ENCODE measurements at regions not wholly inside any gene's neighbourhood (a gene's known extent, or its start where the extent isn't known, plus 50 kb on each side); places are given as distances from the start of the nearest gene placed in this dataset.

DNA sequence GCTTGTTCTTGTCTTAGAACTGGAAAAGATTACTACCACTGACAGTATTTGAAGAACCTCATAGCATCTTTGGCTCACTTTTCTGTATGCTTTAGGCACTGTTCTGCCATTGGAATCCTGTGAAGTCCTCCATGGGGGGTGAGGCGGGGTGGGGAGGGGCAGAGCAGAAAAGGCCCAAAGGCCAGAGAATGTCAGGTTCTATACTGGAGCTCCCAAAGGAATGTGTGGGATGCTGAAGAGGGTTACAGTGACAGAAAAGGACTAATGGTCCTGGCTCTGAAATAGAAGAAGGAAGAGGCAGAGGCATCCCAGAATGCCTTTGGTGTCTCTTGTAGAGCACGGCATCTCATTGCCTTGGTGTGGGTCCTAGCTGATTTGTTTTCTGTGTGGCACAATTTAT is 141.9 kb downstream of the HAUS1 start:
- H3K4me1 Mint-ChIP-seq: peaks cover 48% of the 10 kb centered on the region
- ChIA-PET CTCF (interaction anchor here (1.2 to 1.3 kb wide), 2 partner anchors 72 to 98 kb away, joined by 3 read pairs; a partner anchor contains a TSS), POLR2A (no interaction called here)
- ATAC-seq: peak; percentile 34; the same call in 1 of the 2 replicates
- H3K27me3 Mint-ChIP-seq (ENCODE audit: low read depth): no peaks in the 10 kb centered on the region
- H3K36me3 Mint-ChIP-seq: no peaks in the 10 kb centered on the region
- TF ChIP-seq, protein P1, sequence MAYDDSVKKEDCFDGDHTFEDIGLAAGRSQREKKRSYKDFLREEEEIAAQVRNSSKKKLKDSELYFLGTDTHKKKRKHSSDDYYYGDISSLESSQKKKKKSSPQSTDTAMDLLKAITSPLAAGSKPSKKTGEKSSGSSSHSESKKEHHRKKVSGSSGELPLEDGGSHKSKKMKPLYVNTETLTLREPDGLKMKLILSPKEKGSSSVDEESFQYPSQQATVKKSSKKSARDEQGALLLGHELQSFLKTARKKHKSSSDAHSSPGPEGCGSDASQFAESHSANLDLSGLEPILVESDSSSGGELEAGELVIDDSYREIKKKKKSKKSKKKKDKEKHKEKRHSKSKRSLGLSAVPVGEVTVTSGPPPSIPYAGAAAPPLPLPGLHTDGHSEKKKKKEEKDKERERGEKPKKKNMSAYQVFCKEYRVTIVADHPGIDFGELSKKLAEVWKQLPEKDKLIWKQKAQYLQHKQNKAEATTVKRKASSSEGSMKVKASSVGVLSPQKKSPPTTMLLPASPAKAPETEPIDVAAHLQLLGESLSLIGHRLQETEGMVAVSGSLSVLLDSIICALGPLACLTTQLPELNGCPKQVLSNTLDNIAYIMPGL (CRISPR knock-in tag; IDR thresholded peaks at IDR 0.05): no peak
- TF ChIP-seq EMX1 (CRISPR knock-in tag; IDR thresholded peaks at IDR 0.05): no peak
- no peak for DNase-seq (ENCODE audit: low spot score)
- no peak overlapping the region for H3K27ac Mint-ChIP-seq
- H3K4me3 Mint-ChIP-seq: no peak overlapping the region
- no peaks in the 10 kb centered on the region for H3K9me3 Mint-ChIP-seq

DNA sequence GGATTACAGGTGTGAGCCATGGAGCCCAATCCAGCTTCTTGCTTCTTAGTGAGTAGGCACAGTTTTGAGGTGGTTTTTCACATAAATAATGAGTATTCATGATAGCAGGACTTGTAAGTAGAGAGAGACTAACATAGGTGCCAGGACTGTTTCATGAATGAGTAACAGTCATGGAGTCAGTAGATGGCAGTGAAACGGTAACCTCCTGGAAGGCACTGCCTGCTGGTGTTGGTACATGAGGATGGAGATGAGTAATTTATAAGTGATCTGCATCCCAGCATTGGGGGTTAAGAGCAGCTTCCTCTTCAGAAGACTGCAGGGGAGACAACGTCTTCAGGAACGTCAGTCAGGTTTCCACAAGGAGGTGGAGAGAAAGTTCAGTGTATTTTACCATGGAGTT is 143.8 kb downstream of the HAUS1 start:
- TF ChIP-seq, protein P2, sequence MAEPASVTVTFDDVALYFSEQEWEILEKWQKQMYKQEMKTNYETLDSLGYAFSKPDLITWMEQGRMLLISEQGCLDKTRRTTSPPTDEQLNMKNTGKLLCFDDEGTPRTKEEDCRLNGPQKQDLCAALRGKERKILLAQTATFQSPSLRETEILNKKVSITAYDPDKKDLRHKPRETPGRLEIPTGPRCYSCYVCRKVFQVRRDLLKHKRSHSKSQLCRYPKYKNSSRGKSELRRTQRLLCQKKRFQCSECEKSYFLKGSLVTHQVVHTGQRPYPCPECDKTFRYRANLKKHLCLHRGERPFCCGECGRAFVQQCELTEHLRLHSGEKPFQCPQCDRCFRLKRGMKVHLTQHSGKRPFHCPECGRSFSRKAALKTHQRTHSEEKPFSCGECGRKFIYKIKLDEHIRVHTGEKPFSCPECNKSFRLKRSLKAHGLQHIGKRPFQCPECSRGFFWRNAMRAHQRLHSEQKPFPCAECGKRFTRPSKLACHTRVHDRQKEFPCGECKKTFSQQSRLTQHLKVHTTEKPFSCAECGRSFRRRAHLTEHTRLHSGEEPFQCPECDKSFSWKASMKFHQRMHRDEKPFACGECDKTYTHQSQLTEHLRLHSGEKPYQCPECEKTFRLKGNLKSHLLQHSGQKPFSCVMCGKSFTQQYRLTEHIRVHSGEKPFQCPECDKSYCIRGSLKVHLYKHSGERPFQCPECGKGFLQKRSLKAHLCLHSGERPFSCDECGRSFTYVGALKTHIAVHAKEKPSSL (CRISPR knock-in tag; conservative IDR thresholded peaks at IDR 0.05): no peak
- no peak for TF ChIP-seq CREM (CRISPR knock-in tag; IDR thresholded peaks at IDR 0.05)
- no peak for TF ChIP-seq RORB (CRISPR knock-in tag; IDR thresholded peaks at IDR 0.05)

DNA sequence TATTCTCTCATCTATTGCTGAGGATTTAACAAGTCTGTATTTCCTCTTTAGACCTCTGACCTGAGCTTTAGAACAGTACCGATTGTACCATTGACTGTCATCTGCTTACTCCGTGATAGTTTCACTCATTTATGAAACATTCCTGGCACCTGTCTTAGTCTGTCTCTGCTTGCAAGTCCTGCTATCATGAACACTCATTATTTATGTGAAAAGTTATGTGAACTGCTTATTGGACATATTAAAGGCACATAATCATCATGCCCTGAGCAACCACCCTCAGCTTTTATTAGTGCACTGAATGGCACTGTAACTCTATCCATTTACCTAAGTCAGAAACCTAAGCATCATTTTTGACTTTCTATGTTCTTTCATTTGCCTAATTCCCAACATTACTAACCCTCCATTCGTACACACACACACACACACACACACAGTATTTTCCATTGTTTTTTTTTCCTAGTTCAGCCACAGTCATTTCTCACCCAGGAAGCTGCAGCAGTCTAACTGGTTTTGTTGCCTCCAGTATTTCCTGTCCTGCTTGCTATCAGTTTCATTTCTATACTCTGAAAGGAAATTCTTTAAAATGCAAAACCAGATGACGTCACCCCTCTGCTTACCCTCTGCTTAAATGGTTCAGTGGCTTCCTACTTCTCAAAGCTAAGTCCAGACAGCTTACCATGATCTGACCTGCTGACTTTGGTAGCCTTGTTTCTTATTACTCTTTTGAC is 146.1 kb downstream of the HAUS1 start:
- peak overlapping the region; percentile 33 for H3K27ac Mint-ChIP-seq
- no peaks in the 10 kb centered on the region for H3K27me3 Mint-ChIP-seq (ENCODE audit: low read depth)
- H3K4me3 Mint-ChIP-seq: no peak overlapping the region
- no peaks in the 10 kb centered on the region for H3K36me3 Mint-ChIP-seq
- ATAC-seq: peak; percentile 42
- POLR2A ChIA-PET: interaction anchor here (0.6 kb wide), 1 partner anchor 588 kb away, joined by 3 read pairs; no protein-coding TSS in a partner anchor
- no peaks in the 10 kb centered on the region for H3K9me3 Mint-ChIP-seq
- no peak for DNase-seq (ENCODE audit: low spot score)
- CTCF ChIA-PET: interaction anchor here (0.5 to 1.4 kb wide), 2 partner anchors 17 to 77 kb away, joined by 3 to 6 read pairs; a partner anchor contains a TSS
- H3K4me1 Mint-ChIP-seq: peaks cover 33% of the 10 kb centered on the region
- TF ChIP-seq, protein P3, sequence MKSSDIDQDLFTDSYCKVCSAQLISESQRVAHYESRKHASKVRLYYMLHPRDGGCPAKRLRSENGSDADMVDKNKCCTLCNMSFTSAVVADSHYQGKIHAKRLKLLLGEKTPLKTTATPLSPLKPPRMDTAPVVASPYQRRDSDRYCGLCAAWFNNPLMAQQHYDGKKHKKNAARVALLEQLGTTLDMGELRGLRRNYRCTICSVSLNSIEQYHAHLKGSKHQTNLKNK (CRISPR knock-in tag; IDR thresholded peaks at IDR 0.05): no peak
- TF ChIP-seq, protein P2 (CRISPR knock-in tag; conservative IDR thresholded peaks at IDR 0.05): no peak
- TF ChIP-seq NFATC4 (CRISPR knock-in tag; IDR thresholded peaks at IDR 0.05) (no peak), GTF2I (CRISPR knock-in tag; conservative IDR thresholded peaks at IDR 0.05) (no peak), TEAD4 (CRISPR knock-in tag; IDR thresholded peaks at IDR 0.05) (no peak), ATF1 (CRISPR knock-in tag; IDR thresholded peaks at IDR 0.05) (no peak), SP1 (CRISPR knock-in tag; conservative IDR thresholded peaks at IDR 0.05) (no peak), KAT7 (CRISPR knock-in tag; IDR thresholded peaks at IDR 0.05; ENCODE audit: borderline replicate concordance) (no peak), ELF4 (CRISPR knock-in tag; IDR thresholded peaks at IDR 0.05; ENCODE audit: low read depth) (no peak), MYBL2 (CRISPR knock-in tag; IDR thresholded peaks at IDR 0.05) (no peak), ZNF396 (CRISPR knock-in tag; IDR thresholded peaks at IDR 0.05; ENCODE audit: borderline replicate concordance) (no peak), RORB (CRISPR knock-in tag; IDR thresholded peaks at IDR 0.05) (no peak), ZNF121 (CRISPR knock-in tag; IDR thresholded peaks at IDR 0.05) (no peak)
- TF ChIP-seq, protein P4, sequence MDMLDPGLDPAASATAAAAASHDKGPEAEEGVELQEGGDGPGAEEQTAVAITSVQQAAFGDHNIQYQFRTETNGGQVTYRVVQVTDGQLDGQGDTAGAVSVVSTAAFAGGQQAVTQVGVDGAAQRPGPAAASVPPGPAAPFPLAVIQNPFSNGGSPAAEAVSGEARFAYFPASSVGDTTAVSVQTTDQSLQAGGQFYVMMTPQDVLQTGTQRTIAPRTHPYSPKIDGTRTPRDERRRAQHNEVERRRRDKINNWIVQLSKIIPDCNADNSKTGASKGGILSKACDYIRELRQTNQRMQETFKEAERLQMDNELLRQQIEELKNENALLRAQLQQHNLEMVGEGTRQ (CRISPR knock-in tag; IDR thresholded peaks at IDR 0.05): no peak
- TF ChIP-seq, protein P5, sequence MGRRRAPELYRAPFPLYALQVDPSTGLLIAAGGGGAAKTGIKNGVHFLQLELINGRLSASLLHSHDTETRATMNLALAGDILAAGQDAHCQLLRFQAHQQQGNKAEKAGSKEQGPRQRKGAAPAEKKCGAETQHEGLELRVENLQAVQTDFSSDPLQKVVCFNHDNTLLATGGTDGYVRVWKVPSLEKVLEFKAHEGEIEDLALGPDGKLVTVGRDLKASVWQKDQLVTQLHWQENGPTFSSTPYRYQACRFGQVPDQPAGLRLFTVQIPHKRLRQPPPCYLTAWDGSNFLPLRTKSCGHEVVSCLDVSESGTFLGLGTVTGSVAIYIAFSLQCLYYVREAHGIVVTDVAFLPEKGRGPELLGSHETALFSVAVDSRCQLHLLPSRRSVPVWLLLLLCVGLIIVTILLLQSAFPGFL (CRISPR knock-in tag; IDR thresholded peaks at IDR 0.05; ENCODE audit: borderline replicate concordance): no peak
- TF ChIP-seq, protein P6, sequence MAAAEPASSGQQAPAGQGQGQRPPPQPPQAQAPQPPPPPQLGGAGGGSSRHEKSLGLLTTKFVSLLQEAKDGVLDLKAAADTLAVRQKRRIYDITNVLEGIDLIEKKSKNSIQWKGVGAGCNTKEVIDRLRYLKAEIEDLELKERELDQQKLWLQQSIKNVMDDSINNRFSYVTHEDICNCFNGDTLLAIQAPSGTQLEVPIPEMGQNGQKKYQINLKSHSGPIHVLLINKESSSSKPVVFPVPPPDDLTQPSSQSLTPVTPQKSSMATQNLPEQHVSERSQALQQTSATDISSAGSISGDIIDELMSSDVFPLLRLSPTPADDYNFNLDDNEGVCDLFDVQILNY (CRISPR knock-in tag; IDR thresholded peaks at IDR 0.05): no peak
- TF ChIP-seq, protein P7, sequence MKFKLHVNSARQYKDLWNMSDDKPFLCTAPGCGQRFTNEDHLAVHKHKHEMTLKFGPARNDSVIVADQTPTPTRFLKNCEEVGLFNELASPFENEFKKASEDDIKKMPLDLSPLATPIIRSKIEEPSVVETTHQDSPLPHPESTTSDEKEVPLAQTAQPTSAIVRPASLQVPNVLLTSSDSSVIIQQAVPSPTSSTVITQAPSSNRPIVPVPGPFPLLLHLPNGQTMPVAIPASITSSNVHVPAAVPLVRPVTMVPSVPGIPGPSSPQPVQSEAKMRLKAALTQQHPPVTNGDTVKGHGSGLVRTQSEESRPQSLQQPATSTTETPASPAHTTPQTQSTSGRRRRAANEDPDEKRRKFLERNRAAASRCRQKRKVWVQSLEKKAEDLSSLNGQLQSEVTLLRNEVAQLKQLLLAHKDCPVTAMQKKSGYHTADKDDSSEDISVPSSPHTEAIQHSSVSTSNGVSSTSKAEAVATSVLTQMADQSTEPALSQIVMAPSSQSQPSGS (CRISPR knock-in tag; IDR thresholded peaks at IDR 0.05; ENCODE audit: borderline replicate concordance, low read depth): no peak

More for the DNA sequence above, 143.8 kb downstream of the HAUS1 start:
- H3K27ac Mint-ChIP-seq: peak overlapping the region; percentile 32; the same call in 1 of the 2 replicates
- CTCF ChIA-PET: no interaction called here
- DNase-seq (ENCODE audit: low spot score): no peak
- peaks cover 48% of the 10 kb centered on the region for H3K4me1 Mint-ChIP-seq
- H3K27me3 Mint-ChIP-seq (ENCODE audit: low read depth): no peaks in the 10 kb centered on the region
- H3K4me3 Mint-ChIP-seq: no peak overlapping the region
- POLR2A ChIA-PET: no interaction called here
- ATAC-seq: no peak
- no peaks in the 10 kb centered on the region for H3K9me3 Mint-ChIP-seq
- no peaks in the 10 kb centered on the region for H3K36me3 Mint-ChIP-seq
